RWPE2 (cell line): ENCODE measurements at regions not wholly inside any gene's neighbourhood (a gene's known extent, or its start where the extent isn't known, plus 50 kb on each side); places are given as distances from the start of the nearest gene placed in this dataset.
"Not testable (repeated sequence)": the region's sequence is repeated elsewhere in the genome, so short reads cannot be mapped to it uniquely, and the experiment has no call there.

Experiments
- ATAC-seq: fragments of 200-7000 bp; cut with Tn5 transposase; 3 replicates; pipeline ENCODE4 v1.9.1; 2021; ENCODE audit warnings: low read depth
- DNase-seq: peaks from one replicate; pipeline ENCODE4 v3.0.0-alpha.2; 2020; ENCODE audit warnings: low spot score
- H3K27ac ChIP-seq: fragments of 450-650 bp; 2 replicates; pipeline ENCODE4 v1.5.1; 2017; ENCODE audit warnings: mild to moderate bottlenecking; ENCODE audit not compliant: poor library complexity, severe bottlenecking
- H3K27me3 ChIP-seq: fragments of 250-450 bp; sonication (Bioruptor Pico); 2 replicates; pipeline ENCODE4 v1.5.1; 2021; ENCODE audit warnings: mild to moderate bottlenecking, moderate library complexity; ENCODE audit not compliant: insufficient read depth, poor library complexity, severe bottlenecking
- H3K36me3 ChIP-seq: fragments of 250-450 bp; sonication (Bioruptor Pico); 2 replicates; pipeline ENCODE4 v1.5.1; 2020; ENCODE audit warnings: low read depth, mild to moderate bottlenecking, moderate library complexity
- H3K4me1 ChIP-seq: fragments of 250-450 bp; sonication (Bioruptor Pico); 2 replicates; pipeline ENCODE4 v1.5.1; 2021; ENCODE audit warnings: mild to moderate bottlenecking, moderate library complexity; ENCODE audit not compliant: insufficient read depth, poor library complexity, severe bottlenecking
- H3K4me3 ChIP-seq: fragments of 250-450 bp; sonication (Bioruptor Pico); 2 replicates; pipeline ENCODE4 v1.5.1; 2021; ENCODE audit warnings: mild to moderate bottlenecking, moderate library complexity; ENCODE audit not compliant: severe bottlenecking
- H3K9me3 ChIP-seq: fragments of 250-450 bp; sonication (Bioruptor Pico); 2 replicates; pipeline ENCODE4 v1.5.1; 2021; ENCODE audit warnings: mild to moderate bottlenecking, moderate library complexity; ENCODE audit not compliant: severe bottlenecking

- H3K36me3 ChIP-seq, DNase-seq, H3K27me3 ChIP-seq, ATAC-seq, H3K4me1 ChIP-seq, H3K4me3 ChIP-seq, H3K9me3 ChIP-seq, H3K27ac ChIP-seq: not testable (repeated sequence)
Observed at GRCh38 chr2:111453308-111453707, 332.6 kb downstream of the BCL2L11 start.

GRCh38 chr2:111453816-111454215 lies 333.1 kb downstream of the BCL2L11 start:
- H3K4me1 ChIP-seq, result not testable (repeated sequence)

GRCh38 chr2:111454404-111454803 lies 333.7 kb downstream of the BCL2L11 start:
- H3K27me3 ChIP-seq, H3K27ac ChIP-seq, H3K4me3 ChIP-seq, H3K9me3 ChIP-seq, H3K36me3 ChIP-seq, H3K4me1 ChIP-seq, DNase-seq: not testable (repeated sequence)
- peak; percentile 85 for ATAC-seq

More at GRCh38 chr2:111453816-111454215, 333.1 kb downstream of the BCL2L11 start:
- ATAC-seq, result peak; percentile 68
- not testable (repeated sequence) for H3K36me3 ChIP-seq, H3K4me3 ChIP-seq, DNase-seq, H3K9me3 ChIP-seq, H3K27me3 ChIP-seq, H3K27ac ChIP-seq

- not testable (repeated sequence) for H3K27ac ChIP-seq, DNase-seq, H3K27me3 ChIP-seq, H3K4me3 ChIP-seq, H3K9me3 ChIP-seq, H3K4me1 ChIP-seq, H3K36me3 ChIP-seq
- peak; percentile 37; the same call in 2 of the 3 replicates for ATAC-seq
Observed at GRCh38 chr2:111455016-111456015, 334.6 kb downstream of the BCL2L11 start.

GRCh38 chr2:111457191-111457590 lies 336.5 kb downstream of the BCL2L11 start:
- DNase-seq, ATAC-seq, H3K36me3 ChIP-seq, H3K27ac ChIP-seq, H3K27me3 ChIP-seq, H3K4me3 ChIP-seq, H3K4me1 ChIP-seq, H3K9me3 ChIP-seq: not testable (repeated sequence)

GRCh38 chr2:111460901-111461300 lies 340.2 kb downstream of the BCL2L11 start:
- H3K36me3 ChIP-seq, ATAC-seq, H3K4me1 ChIP-seq, H3K9me3 ChIP-seq, H3K4me3 ChIP-seq, H3K27ac ChIP-seq, DNase-seq, H3K27me3 ChIP-seq: not testable (repeated sequence)

- not testable (repeated sequence) for H3K27me3 ChIP-seq, H3K27ac ChIP-seq, ATAC-seq
Observed at GRCh38 chr2:111461831-111462230, 341.1 kb downstream of the BCL2L11 start.

GRCh38 chr2:111462572-111462971 lies 341.9 kb downstream of the BCL2L11 start:
- not testable (repeated sequence) for H3K27me3 ChIP-seq, H3K4me3 ChIP-seq, H3K27ac ChIP-seq, H3K9me3 ChIP-seq, DNase-seq, H3K36me3 ChIP-seq, H3K4me1 ChIP-seq
- ATAC-seq, result peak; percentile 38; the same call in 1 of the 3 replicates

More at GRCh38 chr2:111461831-111462230, 341.1 kb downstream of the BCL2L11 start:
- not testable (repeated sequence) for DNase-seq, H3K4me3 ChIP-seq, H3K36me3 ChIP-seq, H3K9me3 ChIP-seq, H3K4me1 ChIP-seq

GRCh38 chr2:111463238-111463848 lies 342.6 kb downstream of the BCL2L11 start:
- not testable (repeated sequence) for H3K27me3 ChIP-seq, H3K27ac ChIP-seq, H3K36me3 ChIP-seq, DNase-seq, H3K9me3 ChIP-seq, H3K4me3 ChIP-seq, H3K4me1 ChIP-seq, ATAC-seq

- H3K27ac ChIP-seq, H3K27me3 ChIP-seq, DNase-seq, H3K9me3 ChIP-seq, H3K36me3 ChIP-seq, H3K4me1 ChIP-seq, H3K4me3 ChIP-seq: not testable (repeated sequence)
- ATAC-seq, result peak; percentile 70
Observed at GRCh38 chr2:111463956-111464355, 343.2 kb downstream of the BCL2L11 start.

GRCh38 chr2:111464367-111464766 lies 343.7 kb downstream of the BCL2L11 start:
- not testable (repeated sequence) for H3K27ac ChIP-seq, H3K4me1 ChIP-seq, H3K36me3 ChIP-seq, DNase-seq, H3K27me3 ChIP-seq, H3K9me3 ChIP-seq, H3K4me3 ChIP-seq
- peak; percentile 25 for ATAC-seq
